GM12891 (cell line): ENCODE measurements at regions not wholly inside any gene's neighbourhood (a gene's known extent, or its start where the extent isn't known, plus 50 kb on each side); places are given as distances from the start of the nearest gene placed in this dataset.

Experiments
- PAX5 ChIP-seq: IDR thresholded peaks from 2 replicates; pipeline ENCODE4 v1.6.1; 2011; ENCODE audit warnings: low read length, moderate library complexity, mild to moderate bottlenecking; ENCODE audit not compliant: insufficient read depth, severe bottlenecking
- POLR2A ChIP-seq: IDR thresholded peaks from 2 replicates; pipeline ENCODE4 v1.6.1; 2011; ENCODE audit warnings: low read depth, low read length, control low read depth
- POLR2AphosphoS5 ChIP-seq: IDR thresholded peaks from 2 replicates; pipeline ENCODE4 v1.6.1; 2011; ENCODE audit warnings: low read depth, low read length, control low read depth
- SPI1 ChIP-seq: IDR thresholded peaks from 2 replicates; pipeline ENCODE4 v1.6.1; 2011; ENCODE audit warnings: low read depth, low read length, control low read depth
- TAF1 ChIP-seq: IDR thresholded peaks from 2 replicates; pipeline ENCODE4 v1.6.1; 2011; ENCODE audit warnings: low read depth, low read length, control low read depth

- TF ChIP-seq POLR2AphosphoS5 (no peak), POLR2A (no peak), TAF1 (no peak), PAX5 (no peak), SPI1 (no peak)
Measured at GRCh38 chr2:167818521-167818920, 428.9 kb downstream of the STK39 start.
